GM12801 (cell line): ENCODE measurements at regions not wholly inside any gene's neighbourhood (a gene's known extent, or its start where the extent isn't known, plus 50 kb on each side); places are given as distances from the start of the nearest gene placed in this dataset.

Source experiments
- TF ChIP-seq, protein P1 (sequence below): IDR thresholded peaks from one replicate; pipeline ENCODE4 v1.5.1; 2011; ENCODE audit warnings: control low read depth; ENCODE audit not compliant: insufficient read length; ENCODE audit errors: extremely low read depth

DNA sequence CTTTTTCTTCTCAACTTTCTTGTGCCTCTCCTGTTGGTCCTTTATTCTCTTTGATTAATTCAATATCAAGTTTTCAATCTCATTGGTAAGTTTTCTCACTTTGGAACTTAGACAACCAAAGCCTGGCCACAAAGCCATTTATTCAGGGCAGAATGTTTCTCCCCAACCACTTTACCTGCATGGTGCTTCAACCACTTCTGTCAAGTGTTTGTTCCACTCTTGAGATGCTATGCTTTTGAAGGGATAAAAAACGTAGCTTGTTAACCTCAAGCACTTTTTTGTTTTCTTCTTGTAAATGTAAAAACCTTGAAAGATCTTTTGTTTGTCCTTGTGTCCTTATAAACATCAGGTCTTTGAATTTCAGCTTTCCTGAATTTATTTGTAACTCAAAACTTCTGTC, 966.7 kb downstream of the MAT2B start:
- TF ChIP-seq, protein P1, sequence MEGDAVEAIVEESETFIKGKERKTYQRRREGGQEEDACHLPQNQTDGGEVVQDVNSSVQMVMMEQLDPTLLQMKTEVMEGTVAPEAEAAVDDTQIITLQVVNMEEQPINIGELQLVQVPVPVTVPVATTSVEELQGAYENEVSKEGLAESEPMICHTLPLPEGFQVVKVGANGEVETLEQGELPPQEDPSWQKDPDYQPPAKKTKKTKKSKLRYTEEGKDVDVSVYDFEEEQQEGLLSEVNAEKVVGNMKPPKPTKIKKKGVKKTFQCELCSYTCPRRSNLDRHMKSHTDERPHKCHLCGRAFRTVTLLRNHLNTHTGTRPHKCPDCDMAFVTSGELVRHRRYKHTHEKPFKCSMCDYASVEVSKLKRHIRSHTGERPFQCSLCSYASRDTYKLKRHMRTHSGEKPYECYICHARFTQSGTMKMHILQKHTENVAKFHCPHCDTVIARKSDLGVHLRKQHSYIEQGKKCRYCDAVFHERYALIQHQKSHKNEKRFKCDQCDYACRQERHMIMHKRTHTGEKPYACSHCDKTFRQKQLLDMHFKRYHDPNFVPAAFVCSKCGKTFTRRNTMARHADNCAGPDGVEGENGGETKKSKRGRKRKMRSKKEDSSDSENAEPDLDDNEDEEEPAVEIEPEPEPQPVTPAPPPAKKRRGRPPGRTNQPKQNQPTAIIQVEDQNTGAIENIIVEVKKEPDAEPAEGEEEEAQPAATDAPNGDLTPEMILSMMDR: no peak

DNA sequence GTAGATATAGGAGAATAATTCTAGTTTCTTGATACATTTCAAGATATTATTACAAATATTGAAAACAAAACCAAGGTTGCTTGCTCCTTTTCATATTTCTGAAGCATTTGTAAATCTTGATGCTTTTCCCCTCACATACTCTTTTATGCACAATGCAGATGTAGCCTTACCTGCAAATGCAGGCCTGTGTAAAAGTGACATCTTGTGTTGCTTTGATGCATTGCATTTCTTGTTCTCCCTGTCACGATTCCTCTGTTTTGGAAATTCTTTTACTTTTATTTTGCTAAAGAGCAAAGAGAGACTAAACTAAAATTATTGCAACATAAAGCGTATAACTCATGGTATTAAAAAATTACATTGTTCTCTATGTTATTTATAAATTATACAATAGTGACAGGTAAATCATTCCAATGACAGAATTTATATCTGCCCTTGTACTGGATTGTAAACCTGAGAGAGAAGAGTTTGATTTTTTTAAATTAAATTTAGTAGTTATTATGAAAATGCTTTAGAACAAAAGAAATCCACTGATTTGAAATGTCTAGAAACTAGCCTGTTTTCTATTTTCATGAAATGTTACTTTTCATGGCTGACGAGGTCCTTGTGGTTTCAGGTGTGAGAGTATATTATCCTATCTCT, 970.0 kb downstream of the MAT2B start:
- TF ChIP-seq, protein P1: no peak

DNA sequence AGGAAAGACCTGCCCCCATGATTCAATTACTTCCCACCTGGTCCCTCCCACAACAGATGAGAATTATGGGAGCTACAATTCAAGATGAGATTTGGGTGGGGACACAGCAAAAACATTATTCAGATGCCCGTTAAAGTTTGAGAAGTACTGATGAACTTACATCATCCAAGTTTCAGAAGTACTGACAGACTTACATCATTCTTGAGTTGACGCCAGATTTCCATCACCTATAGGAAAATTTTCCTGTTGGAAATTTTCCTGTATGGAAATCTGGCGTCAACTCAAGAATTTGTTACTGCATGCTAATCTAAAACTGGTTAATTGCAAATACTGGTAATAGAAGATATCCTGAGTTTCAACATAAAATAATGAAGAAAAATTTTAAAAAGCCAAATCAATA, 975.9 kb downstream of the MAT2B start:
- TF ChIP-seq, protein P1: no peak

DNA sequence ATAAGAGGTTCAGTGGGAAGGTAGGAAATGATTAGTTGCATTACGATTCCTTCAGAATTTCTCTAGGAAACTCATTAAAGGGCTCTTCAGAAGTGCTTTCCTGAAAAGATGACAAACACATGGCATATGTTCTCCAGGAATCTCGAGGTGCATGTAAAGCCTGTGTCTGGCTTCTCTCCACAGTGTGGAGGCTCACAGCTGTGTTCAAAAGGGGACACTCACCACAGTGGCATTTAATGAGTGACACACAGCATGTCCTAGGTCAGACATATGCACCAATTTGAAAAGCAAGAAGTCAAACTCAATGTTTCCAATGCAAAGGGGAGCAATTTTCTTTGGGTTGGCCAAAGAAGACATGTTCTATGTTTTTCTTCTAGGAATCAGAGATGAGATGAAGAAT, 976.9 kb downstream of the MAT2B start:
- TF ChIP-seq, protein P1: no peak

DNA sequence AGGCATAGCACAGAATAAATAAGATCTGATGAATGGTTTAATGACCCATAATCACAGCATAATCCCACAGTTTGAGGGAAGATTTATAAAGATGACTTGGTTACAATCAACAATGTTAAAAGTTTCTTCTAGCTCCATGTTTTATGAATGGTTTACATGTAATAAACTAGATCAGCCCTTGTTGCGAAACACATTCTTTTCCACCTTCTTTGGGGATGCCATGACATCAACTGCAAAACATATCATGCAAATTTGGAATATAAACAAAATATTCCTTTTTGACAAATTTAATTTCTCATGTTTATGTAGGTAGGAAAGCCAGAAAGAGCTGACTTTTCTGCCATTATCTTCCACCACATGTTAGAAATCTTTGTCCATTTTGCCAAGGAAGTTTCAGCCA, 979.5 kb downstream of the MAT2B start:
- TF ChIP-seq, protein P1: no peak

DNA sequence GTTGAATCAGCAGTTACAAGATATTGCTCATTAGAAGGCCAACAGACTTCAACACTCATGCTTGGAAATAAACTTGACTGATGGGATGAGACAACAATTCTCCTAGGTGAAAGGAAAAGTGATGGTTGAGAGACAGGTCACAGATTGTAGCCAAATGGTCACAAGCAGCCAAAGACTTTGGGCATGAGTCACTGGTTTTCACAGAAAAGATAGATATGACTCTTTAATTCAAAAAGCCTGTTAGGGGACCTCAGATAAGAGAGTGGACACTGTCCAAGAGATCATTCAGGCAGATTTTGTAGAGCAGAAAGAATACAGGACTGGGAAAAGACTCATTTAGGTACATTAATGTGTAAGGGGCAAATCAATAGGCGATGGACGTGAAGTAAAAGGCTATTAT, 982.5 kb downstream of the MAT2B start:
- TF ChIP-seq, protein P1: no peak

DNA sequence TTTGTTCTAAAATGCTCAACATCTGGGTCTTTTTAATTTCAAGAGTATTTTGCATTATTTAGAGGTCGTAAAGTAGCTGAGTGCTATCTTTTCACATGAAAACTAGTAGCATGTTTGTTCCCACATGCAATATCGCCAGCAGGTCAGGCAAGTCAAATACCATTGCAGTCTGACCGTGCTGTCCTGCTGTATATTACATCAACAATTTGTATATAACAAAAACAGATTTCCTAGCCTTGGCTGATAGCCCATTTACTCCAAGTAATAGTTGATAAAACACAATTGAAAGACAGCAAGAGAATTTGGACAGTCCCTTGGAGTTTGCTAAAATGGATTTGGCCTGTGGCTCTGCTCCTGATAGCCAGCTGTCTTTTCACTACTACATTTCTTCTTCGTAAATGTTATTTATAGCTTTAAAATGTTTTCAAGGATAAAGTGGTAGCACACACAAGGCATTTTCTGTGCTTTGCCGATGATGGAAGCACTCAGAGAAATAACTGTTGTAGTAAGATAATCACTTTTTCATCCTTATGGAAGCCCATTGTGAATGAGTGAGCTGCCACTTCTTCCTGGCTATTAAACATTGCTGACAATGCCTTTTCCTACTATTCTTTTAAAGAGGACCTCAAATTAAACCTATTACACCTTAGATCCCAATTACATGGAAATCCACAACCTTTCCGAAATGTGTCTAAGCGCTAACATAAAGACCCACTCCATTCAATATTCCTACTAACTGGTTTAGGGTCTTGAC, 992.1 kb downstream of the MAT2B start:
- TF ChIP-seq, protein P1: no peak
